Myocyte (in vitro differentiated cells): ENCODE measurements at regions not wholly inside any gene's neighbourhood (a gene's known extent, or its start where the extent isn't known, plus 50 kb on each side); places are given as distances from the start of the nearest gene placed in this dataset.
"Not testable (repeated sequence)": the region's sequence is repeated elsewhere in the genome, so short reads cannot be mapped to it uniquely, and the experiment has no call there.

Source experiments
- DNase-seq: peaks from one replicate; pipeline ENCODE4 v3.0.0-alpha.2; 2012; ENCODE audit warnings: low read depth

GRCh38 chr2:66109419-66109818 is 325.5 kb upstream of the MEIS1 start:
- no peak for DNase-seq

DNA sequence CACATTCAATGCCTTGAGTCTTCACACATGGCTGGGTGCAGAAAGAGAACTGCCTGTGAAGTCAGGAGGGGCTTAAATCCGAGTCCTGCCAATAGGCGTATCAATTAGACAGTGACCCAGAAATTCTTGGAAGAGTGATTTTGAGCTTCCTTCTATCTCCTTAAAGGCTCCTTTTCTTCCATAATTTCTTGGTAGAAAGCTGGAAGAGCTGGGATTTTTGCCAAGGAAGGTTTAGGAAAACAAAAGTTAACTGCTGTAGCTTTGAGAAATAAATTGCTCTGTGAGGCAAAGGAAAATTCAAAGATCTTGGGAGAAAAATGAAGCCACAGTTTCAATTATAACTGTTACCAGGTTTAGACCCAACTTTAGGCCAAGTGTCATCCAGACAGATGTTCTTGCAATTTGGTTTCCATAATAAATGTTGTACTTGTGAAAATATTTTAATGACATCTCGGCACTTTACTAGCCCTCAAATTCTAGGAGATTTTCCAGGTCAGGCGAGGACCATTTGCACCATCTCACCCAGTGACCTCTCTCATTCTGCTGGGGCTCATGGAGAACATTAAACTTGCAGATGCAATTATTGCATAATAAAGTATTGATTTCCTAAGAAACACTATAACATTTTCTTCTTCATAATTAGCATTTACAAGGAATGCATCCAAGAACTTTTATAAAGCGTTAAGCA is 329.7 kb upstream of the MEIS1 start:
- DNase-seq: no peak

DNA sequence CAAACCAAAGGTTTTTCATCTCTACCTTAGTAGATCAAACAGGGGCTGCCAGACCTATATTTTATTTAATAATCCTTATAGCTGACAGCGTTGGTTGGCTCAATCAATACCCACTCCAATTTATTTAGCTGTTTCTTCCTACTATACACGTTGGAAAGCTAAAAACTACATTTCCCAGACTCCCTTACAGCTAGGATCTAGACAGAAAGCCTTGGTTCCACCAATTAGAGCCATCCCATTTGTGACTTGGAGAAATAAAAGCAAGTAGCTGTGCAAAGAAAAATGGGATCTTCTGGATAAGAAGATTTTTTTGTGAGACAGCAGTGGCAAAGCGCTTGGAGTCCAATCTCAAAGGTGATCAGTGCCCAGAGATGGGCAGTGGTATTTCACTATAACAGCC is 331.3 kb upstream of the MEIS1 start:
- DNase-seq: no peak

DNA sequence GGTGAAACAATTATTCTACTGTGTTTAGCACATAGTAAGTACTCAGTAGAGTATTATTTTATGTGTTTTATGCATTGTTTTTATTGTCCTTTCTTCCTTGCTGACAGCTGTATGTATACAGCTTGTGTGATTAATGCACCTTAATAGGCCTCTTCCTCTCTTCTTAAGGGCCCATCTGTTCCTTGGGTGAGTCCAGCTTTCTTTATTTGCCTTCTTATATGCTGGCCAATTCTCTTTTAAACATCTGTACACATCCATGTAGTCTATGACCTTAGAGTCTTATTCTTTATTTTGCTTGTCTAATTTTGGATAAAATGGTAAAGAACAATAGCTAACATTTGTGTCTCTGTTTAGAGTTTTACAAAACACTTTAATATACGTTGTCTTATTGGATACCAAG is 333.7 kb upstream of the MEIS1 start:
- DNase-seq: no peak

GRCh38 chr2:66095820-66096345 is 339.0 kb upstream of the MEIS1 start:
- no peak for DNase-seq

GRCh38 chr2:66094689-66095088 is 340.2 kb upstream of the MEIS1 start:
- not testable (repeated sequence) for DNase-seq

DNA sequence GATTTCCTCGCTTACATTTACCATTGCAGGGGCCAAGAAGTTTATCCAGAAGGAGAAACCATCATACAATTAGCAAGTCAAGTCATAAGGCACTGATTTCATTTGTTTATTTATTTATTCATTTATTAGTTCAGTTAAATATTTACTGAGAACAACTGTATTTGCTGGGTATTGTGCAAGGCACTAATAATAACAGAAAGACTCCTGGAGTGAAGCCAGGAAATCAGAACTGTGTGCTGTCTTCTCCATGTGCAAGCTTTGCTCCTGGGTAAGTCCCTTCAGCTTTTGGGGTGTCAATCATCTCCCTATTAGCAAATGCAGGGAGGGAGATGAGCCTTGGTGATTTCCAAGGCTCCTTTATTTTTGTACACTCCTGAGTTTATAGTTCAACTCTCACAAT is 341.6 kb upstream of the MEIS1 start:
- no peak for DNase-seq

GRCh38 chr2:66084948-66085590 is 349.9 kb upstream of the MEIS1 start:
- DNase-seq: no peak

GRCh38 chr2:66082581-66082980 is 352.3 kb upstream of the MEIS1 start:
- no peak for DNase-seq

GRCh38 chr2:66080127-66080526 is 354.8 kb upstream of the MEIS1 start:
- DNase-seq: no peak

DNA sequence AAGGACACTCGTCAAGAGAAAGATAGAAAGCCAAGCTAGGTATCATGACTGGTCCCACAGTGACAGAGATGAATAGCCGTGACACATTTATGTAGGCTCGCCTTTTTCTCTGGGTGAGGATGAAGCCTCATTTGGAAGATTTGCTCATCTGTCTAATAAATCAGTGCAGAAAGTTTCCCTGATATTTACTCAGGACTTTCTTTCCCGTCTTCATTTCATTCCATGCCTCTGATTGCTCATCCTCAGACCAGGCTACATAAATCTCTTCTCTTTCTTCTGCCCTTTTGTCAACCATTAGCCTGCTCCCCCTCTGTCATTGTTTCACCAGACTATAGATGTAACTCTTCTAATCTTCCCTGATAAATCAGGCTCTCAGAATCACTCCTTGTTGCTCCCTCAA is 361.8 kb upstream of the MEIS1 start:
- no peak for DNase-seq

GRCh38 chr2:66070721-66071602 is 364.0 kb upstream of the MEIS1 start:
- DNase-seq: no peak

DNA sequence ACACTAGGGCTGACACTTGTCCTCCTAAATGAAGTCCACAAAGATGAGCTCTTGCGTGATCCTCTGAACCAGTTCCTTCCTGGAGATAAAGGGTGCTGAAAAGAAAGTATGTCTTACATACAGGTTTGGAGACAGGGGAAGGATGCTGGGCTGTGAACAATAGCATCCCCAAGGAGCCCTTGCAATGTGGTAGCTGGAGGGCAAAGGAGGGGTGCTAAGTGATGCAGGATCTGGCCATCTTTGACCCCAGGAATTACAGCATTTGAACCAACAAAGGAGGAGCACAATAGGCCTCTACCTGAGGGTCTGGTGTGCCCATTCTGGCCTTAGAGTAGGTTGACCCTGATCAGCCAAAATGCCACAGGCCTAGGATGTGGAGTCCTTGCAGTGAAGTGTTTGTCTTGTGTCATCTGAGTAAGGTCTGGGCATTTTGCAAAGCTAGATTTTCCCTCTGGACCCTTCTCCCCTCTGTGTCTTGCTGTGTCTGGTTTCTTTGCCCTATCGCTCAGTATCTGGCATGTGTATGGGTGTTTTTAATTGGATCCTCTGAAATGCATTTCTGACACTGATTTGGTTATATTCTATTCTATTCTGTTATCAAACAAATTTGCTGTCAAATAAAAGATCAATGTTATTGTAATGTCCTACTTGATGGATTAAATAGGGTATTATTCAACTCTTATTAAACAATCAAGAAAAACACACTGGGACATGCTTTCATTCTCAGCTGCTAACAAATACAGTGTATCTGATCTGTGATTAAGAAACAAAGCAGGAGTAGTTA is 364.8 kb upstream of the MEIS1 start:
- DNase-seq: no peak

DNA sequence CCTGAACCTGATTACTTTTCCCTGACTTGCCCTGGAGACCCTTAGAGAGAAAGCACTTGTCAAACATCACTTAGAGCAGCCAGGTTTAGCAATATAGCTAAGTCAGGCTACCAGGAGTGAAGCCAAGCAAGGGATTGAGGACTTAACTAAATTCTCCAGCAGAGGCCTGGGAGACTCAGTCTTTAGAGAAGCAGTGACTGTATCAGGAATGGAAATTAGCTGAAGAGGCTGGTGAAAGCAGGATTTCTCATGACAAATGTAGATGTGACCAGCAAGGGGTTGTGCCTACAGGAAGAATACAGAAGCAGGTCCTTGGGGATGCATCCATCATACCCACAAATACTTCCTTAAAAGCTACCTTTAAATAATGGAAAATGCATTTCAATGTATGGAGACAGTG is 368.9 kb upstream of the MEIS1 start:
- DNase-seq: no peak

DNA sequence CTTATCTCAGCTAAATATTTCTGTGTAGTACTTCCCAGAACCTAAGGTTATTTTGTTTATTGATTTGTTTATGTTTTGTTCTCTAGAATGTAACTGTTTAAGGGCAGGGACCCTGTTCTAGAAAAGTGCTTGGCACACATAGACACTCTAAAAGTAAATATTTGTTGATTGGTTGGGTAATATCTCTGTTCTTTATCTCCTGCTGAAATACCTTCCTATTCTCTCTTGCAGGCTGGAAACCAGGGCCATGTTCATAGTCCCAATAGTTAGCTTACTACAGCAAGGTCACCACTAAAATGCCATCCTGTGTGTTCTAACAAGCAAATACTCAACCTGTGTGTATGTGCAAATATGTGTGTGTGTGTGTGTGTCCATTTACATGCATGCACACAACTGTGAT is 375.6 kb upstream of the MEIS1 start:
- DNase-seq: no peak

- no peak for DNase-seq
Observed at GRCh38 chr2:66058675-66059074, 376.2 kb upstream of the MEIS1 start.

DNA sequence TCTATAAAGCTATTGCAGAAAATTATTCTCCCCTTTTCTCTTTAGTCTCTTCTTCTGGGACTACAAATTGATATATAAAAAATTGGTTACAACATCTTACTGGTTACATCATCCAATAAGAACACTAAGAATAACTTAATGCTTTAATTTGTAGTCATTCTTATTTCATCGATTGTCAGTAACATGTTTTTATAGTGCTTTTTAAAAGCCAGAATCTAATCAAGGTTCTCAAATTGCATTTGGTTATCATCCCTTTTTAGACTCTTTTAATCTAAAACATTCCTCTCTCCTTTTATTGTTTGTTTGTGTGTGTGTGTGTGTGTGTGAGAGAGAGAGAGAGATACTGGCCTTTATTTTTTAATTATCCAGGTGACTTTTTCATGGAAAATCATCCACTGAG is 377.1 kb upstream of the MEIS1 start:
- DNase-seq: no peak

GRCh38 chr2:66050392-66050791 is 384.5 kb upstream of the MEIS1 start:
- no peak for DNase-seq

- no peak for DNase-seq
Observed at GRCh38 chr2:66048667-66049066, 386.3 kb upstream of the MEIS1 start.

GRCh38 chr2:66041902-66042657 is 392.8 kb upstream of the MEIS1 start:
- no peak for DNase-seq

GRCh38 chr2:66036948-66037347 is 398.0 kb upstream of the MEIS1 start:
- no peak for DNase-seq
